ENCODE measurements at regions not wholly inside any gene's neighbourhood (a gene's known extent, or its start where the extent isn't known, plus 50 kb on each side); places are given as distances from the start of the nearest gene placed in this dataset.
"Not testable (repeated sequence)": the region's sequence is repeated elsewhere in the genome, so short reads cannot be mapped to it uniquely, and the experiment has no call there.

DNA sequence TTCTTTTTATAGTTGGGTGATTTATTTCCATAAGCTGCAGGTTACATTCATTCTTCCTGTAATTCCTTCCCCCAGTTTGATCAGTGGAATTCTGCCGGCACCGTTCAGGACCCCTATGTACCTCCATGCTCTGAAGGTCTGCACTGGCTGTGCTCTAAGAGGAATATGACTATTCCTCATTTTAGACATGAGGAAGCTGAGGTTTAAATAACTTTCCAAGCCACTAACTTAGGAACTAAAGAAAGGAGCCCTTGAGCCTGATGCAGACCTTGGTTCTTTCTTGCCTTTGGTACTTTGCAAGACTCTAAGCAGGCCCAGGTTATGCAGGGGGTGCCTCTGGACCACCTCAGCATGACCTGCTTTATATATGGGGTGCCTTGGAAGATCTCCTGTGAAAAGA lies 318.5 kb downstream of the QKI start:
- Histone ChIP-seq H2AFZ (ENCODE audit: low read depth, low read length) (no peak overlapping the region), H3K27me3 (ENCODE audit: insufficient read depth, low read depth, low read length) (no peaks in the 10 kb centered on the region), H3K36me3 (ENCODE audit: insufficient read depth, low read length) (no peaks in the 10 kb centered on the region), H3K4me3 (ENCODE audit: low read length) (no peak overlapping the region), H4K20me1 (ENCODE audit: insufficient read depth) (no peaks in the 10 kb centered on the region), H3K79me2 (replicated peaks; ENCODE audit: insufficient read depth, low read length) (no peaks in the 10 kb centered on the region), H3F3A (ENCODE audit: insufficient read depth, low read length, poor library complexity, severe bottlenecking) (no peaks in the 10 kb centered on the region), H3K9me2 (ENCODE audit: insufficient read depth, low read length) (no peaks in the 10 kb centered on the region), H3K9ac (ENCODE audit: low read length) (no peak overlapping the region), H3K4me2 (ENCODE audit: low read length) (no peak overlapping the region), H3K27ac (ENCODE audit: low read length) (no peak overlapping the region), H3K9me3 (ENCODE audit: low read length) (no peaks in the 10 kb centered on the region)
- no peak for TF ChIP-seq EP300 (conservative IDR thresholded peaks at IDR 0.05; ENCODE audit: poor library complexity, severe bottlenecking)
- TF ChIP-seq POLR2AphosphoS5 (IDR thresholded peaks at IDR 0.05) = no peak
- TF ChIP-seq, protein P1, sequence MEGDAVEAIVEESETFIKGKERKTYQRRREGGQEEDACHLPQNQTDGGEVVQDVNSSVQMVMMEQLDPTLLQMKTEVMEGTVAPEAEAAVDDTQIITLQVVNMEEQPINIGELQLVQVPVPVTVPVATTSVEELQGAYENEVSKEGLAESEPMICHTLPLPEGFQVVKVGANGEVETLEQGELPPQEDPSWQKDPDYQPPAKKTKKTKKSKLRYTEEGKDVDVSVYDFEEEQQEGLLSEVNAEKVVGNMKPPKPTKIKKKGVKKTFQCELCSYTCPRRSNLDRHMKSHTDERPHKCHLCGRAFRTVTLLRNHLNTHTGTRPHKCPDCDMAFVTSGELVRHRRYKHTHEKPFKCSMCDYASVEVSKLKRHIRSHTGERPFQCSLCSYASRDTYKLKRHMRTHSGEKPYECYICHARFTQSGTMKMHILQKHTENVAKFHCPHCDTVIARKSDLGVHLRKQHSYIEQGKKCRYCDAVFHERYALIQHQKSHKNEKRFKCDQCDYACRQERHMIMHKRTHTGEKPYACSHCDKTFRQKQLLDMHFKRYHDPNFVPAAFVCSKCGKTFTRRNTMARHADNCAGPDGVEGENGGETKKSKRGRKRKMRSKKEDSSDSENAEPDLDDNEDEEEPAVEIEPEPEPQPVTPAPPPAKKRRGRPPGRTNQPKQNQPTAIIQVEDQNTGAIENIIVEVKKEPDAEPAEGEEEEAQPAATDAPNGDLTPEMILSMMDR (IDR thresholded peaks at IDR 0.05; ENCODE audit: poor library complexity, severe bottlenecking) = no peak
- TF ChIP-seq TAF1 (IDR thresholded peaks at IDR 0.05; ENCODE audit: low read depth) = no peak
- TF ChIP-seq MXI1 (conservative IDR thresholded peaks at IDR 0.05; ENCODE audit: poor library complexity, severe bottlenecking) = no peak
- TF ChIP-seq EZH2 (IDR thresholded peaks at IDR 0.05; ENCODE audit: borderline replicate concordance, insufficient read depth, low read length, poor library complexity, severe bottlenecking) = no peak
- no peak for TF ChIP-seq SMC3 (conservative IDR thresholded peaks at IDR 0.05; ENCODE audit: poor library complexity)

- Histone ChIP-seq H3F3A (ENCODE audit: insufficient read depth, low read length, poor library complexity, severe bottlenecking) (no peaks in the 10 kb centered on the region), H3K27ac (ENCODE audit: low read length) (no peak overlapping the region), H3K4me3 (ENCODE audit: low read length) (no peak overlapping the region), H3K9ac (ENCODE audit: low read length) (no peak overlapping the region), H4K20me1 (ENCODE audit: insufficient read depth) (no peaks in the 10 kb centered on the region), H3K27me3 (ENCODE audit: insufficient read depth, low read depth, low read length) (no peaks in the 10 kb centered on the region), H2AFZ (ENCODE audit: low read depth, low read length) (no peak overlapping the region), H3K79me2 (replicated peaks; ENCODE audit: insufficient read depth, low read length) (no peaks in the 10 kb centered on the region), H3K9me2 (ENCODE audit: insufficient read depth, low read length) (no peaks in the 10 kb centered on the region), H3K9me3 (ENCODE audit: low read length) (no peaks in the 10 kb centered on the region), H3K4me2 (ENCODE audit: low read length) (no peak overlapping the region), H3K36me3 (ENCODE audit: insufficient read depth, low read length) (no peaks in the 10 kb centered on the region)
- no peak for TF ChIP-seq POLR2AphosphoS5 (IDR thresholded peaks at IDR 0.05)
- TF ChIP-seq SMC3 (conservative IDR thresholded peaks at IDR 0.05; ENCODE audit: poor library complexity) = no peak
- TF ChIP-seq TAF1 (IDR thresholded peaks at IDR 0.05; ENCODE audit: low read depth) = no peak
- TF ChIP-seq EZH2 (IDR thresholded peaks at IDR 0.05; ENCODE audit: borderline replicate concordance, insufficient read depth, low read length, poor library complexity, severe bottlenecking) = no peak
Measured at GRCh38 chr6:163732479-163732878, 318.0 kb downstream of the QKI start.

DNA sequence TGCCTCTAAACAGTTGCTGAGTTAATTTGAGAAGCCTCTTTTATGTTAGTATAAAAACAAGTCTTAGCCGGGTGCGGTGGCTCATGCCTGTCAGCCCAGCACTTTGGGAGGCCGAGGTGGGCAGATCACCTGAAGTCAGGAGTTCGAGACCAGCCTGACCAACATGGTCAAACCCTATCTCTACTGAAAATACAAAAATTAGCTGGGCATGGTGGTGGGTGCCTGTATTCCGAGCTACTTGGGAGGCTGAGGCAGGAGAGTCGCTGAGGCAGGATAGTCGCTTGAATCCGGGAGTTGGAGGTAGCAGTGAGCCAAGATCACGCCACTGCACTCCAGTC lies 317.5 kb downstream of the QKI start:
- H2AFZ ChIP-seq (ENCODE audit: low read depth, low read length); H3K9me2 ChIP-seq (ENCODE audit: insufficient read depth, low read length); H3K27me3 ChIP-seq (ENCODE audit: insufficient read depth, low read depth, low read length); H3K9me3 ChIP-seq (ENCODE audit: low read length); H3F3A ChIP-seq (ENCODE audit: insufficient read depth, low read length, poor library complexity, severe bottlenecking); H3K27ac ChIP-seq (ENCODE audit: low read length); H3K4me2 ChIP-seq (ENCODE audit: low read length); H3K79me2 ChIP-seq (replicated peaks; ENCODE audit: insufficient read depth, low read length); H3K36me3 ChIP-seq (ENCODE audit: insufficient read depth, low read length); H3K4me3 ChIP-seq (ENCODE audit: low read length); H4K20me1 ChIP-seq (ENCODE audit: insufficient read depth); H3K9ac ChIP-seq (ENCODE audit: low read length): not testable (repeated sequence)

Measured in neural cell (in vitro differentiated cells).